ENCODE measurements at regions not wholly inside any gene's neighbourhood (a gene's known extent, or its start where the extent isn't known, plus 50 kb on each side); places are given as distances from the start of the nearest gene placed in this dataset.

DNA sequence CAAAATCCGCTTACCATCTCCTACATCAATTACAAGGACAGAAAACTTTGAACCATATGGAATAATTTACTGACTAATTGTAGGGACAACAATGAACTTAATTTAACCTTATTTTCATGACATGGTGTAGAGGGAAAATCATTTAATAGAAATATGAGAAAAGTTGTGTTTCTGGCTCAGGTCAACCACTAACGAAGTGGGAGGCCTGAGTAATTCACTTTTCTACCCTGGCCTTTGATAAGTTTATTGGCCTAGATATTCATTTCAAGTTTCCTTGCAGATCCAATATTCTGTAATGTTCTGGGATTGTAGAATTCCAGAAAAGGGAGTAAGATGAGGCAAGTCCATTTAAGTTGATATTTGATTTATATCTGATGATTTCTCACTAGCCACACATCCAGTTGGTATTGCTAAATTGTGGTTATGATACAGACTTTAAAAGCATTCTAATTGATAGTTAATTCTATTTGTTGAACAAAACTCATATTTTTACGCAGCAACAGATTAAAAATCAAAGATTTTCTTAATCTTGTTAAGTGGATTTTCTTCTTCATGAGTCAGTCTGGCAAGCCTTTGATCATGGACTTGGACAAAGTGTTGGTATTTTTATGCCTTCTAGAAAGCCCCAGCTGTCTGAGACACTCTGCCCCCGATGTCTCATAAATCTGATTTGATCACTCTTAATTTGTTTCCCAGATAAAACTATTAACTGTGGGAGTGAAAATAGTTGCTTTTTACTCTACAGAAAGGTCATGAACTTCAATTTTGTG lies 336.5 kb downstream of the TMEM135 start:
- TF ChIP-seq CTCF (IDR thresholded peaks at IDR 0.05): no peak
- TF ChIP-seq POLR2A (IDR thresholded peaks at IDR 0.05): no peak

All from vagina (tissue), 2 donors.